Ectodermal cell (in vitro differentiated cells): ENCODE measurements at regions not wholly inside any gene's neighbourhood (a gene's known extent, or its start where the extent isn't known, plus 50 kb on each side); places are given as distances from the start of the nearest gene placed in this dataset.

ENCODE experiments used
- H3K27ac ChIP-seq: 2 replicates; pipeline ENCODE4 v1.7.0; 2013; ENCODE audit warnings: mild to moderate bottlenecking, low read depth, low read length; ENCODE audit not compliant: insufficient read depth, poor library complexity, severe bottlenecking
- H3K27me3 ChIP-seq: 2 replicates; pipeline ENCODE4 v1.7.0; 2013; ENCODE audit warnings: mild to moderate bottlenecking, low read length; ENCODE audit not compliant: insufficient read depth, control insufficient read depth, poor library complexity, severe bottlenecking
- H3K36me3 ChIP-seq: one replicate; pipeline ENCODE4 v1.7.0; 2013; ENCODE audit warnings: low read length; ENCODE audit not compliant: control insufficient read depth, insufficient read depth
- H3K4me1 ChIP-seq: one replicate; pipeline ENCODE4 v1.7.0; 2013; ENCODE audit warnings: low read length; ENCODE audit not compliant: control insufficient read depth, insufficient read depth
- H3K4me3 ChIP-seq: 2 replicates; pipeline ENCODE4 v1.7.0; 2013; ENCODE audit warnings: low read depth, low read length, control low read depth; ENCODE audit not compliant: insufficient read depth
- H3K9me3 ChIP-seq: 2 replicates; pipeline ENCODE4 v1.7.0; 2013; ENCODE audit warnings: mild to moderate bottlenecking, low read length, moderate library complexity; ENCODE audit not compliant: control insufficient read depth
- WGBS, 2 experiments: methylation state at CpG; one replicate each; pipeline ENCODE4 v1.1.7; 2013; ENCODE audit warnings: missing lambda C conversion rate in 2 of 2; 5-methylcytosine and 5-hydroxymethylcytosine counted together

DNA sequence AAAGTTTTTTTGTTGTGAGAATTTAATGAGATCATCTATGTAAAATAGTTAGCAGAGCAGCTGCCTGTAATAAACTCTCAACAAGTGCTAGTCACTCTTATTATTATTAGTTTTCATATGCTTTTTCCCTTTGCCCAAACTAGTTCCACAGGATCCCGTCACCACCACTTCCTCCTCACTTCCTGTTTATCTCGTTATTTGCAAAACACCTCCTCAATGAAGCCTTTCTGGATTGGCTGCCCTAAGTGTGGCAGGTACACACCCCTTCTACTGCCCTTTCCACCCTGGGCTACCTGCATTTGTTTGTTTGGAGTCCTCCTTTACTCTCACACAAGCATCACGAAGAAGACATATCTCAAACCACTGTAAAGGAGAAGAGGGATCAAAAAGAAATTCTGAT lies 54.4 kb upstream of the KLF3 start:
- 92% methylated on average over 3 of the region's 3 CpGs for WGBS, 2 experiments
- Histone ChIP-seq H3K27me3 (no peaks in the 10 kb centered on the region), H3K36me3 (no peaks in the 10 kb centered on the region), H3K27ac (no peak overlapping the region), H3K9me3 (no peaks in the 10 kb centered on the region), H3K4me1 (peaks cover 16% of the 10 kb centered on the region), H3K4me3 (no peak overlapping the region)

DNA sequence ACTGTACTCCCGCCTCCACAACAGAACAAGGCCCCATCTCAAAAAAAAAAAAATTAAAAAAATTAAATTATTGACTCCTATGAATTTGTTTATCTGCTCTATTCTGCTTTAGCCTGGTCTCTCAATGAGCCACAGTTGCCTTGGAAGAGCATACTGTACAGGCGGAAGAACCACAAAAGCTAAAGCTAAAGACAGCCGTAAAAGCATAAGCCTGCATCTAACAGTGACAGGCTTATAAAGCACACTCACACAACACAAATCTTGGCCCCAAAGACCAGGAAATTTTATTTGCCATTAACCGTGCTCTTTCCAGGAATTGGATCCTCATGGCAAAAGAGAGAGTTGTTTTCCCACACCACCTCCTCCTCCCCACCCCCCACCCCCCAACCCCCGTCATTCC lies 53.5 kb upstream of the KLF3 start:
- 81 to 85% methylated on average over 3 of the region's 5 CpGs for WGBS, 2 experiments

DNA sequence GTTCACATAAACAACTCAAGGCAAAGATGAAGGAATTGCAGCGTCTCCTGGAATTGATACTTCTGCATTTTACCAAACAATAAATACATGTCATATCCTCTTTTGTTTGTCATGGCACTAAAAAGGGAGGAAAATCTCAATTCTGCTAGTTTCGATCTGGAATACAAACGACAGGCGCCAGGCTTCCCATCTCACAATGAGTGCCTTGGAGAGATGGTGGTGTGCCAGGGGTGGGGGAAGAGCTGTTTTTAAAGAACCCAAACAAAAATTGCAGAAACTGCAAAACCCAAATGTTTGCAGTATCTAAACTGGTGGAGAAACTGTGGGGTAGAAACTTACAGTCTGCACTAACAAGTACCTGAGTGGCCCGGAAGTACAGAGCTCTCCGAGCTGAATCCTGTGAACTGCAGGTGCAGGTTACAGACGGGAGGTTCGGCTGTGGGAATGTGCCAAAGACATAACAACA lies 53.0 kb upstream of the KLF3 start:
- no peaks in the 10 kb centered on the region for H3K27me3 ChIP-seq
- H3K36me3 ChIP-seq: no peaks in the 10 kb centered on the region
- no peak overlapping the region for H3K4me3 ChIP-seq
- 85 to 87% methylated on average over 8 of the region's 8 CpGs for WGBS, 2 experiments
- no peaks in the 10 kb centered on the region for H3K9me3 ChIP-seq
- H3K27ac ChIP-seq: no peak overlapping the region
- peaks cover 6% of the 10 kb centered on the region for H3K4me1 ChIP-seq

More for the DNA sequence above, 53.5 kb upstream of the KLF3 start:
- no peaks in the 10 kb centered on the region for H3K36me3 ChIP-seq
- no peak overlapping the region for H3K27ac ChIP-seq
- no peak overlapping the region for H3K4me3 ChIP-seq
- H3K4me1 ChIP-seq: peaks cover 11% of the 10 kb centered on the region
- H3K27me3 ChIP-seq: no peaks in the 10 kb centered on the region
- no peaks in the 10 kb centered on the region for H3K9me3 ChIP-seq

- H3K4me3 ChIP-seq: no peak overlapping the region
- WGBS, 2 experiments: 94 to 100% methylated on average over 1 of the region's 3 CpGs
- no peak overlapping the region for H3K27ac ChIP-seq
Observed at GRCh38 chr4:38611676-38612075, 52.3 kb upstream of the KLF3 start.

DNA sequence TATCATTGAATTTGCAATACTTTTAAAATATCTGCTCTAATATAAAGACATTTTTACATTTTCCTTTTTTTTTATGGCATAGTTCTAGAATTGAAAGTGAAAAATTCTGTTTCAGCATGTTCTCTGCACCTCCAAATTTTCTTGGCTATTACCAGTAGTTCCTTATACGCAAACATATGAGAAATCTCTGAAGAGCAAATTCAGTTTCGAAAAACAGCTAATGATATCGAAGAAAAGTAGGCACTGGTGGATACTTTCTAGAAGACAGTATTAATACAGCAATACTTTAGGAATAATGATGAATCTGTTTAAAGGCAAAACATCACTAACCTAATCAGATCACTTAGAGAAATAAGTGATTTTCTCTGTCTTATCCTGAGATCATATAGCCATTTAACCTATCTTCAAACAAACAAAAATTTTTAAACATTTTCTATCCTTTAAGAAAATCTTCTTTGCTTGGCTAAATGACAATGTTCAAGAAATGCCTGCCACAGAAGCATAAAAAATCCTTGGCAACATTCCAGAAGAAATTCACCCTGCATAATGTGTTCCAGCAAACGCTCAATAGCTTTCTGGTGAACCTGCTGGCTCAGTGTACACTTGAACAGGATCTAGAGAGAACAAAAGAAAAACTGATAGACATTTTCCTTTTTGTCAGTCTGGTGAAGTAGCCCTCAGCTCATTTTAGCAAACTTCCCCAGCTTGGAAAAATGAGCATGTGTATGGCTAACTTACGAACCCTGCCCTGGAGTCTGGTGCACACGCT lies 51.2 kb upstream of the KLF3 start:
- no peaks in the 10 kb centered on the region for H3K27me3 ChIP-seq
- H3K4me1 ChIP-seq: no peaks in the 10 kb centered on the region
- no peaks in the 10 kb centered on the region for H3K9me3 ChIP-seq
- H3K36me3 ChIP-seq: no peaks in the 10 kb centered on the region
- no peak overlapping the region for H3K4me3 ChIP-seq
- WGBS, 2 experiments: 91 to 95% methylated on average over 4 to 6 of the region's 6 CpGs
- H3K27ac ChIP-seq: no peak overlapping the region

More at GRCh38 chr4:38611676-38612075, 52.3 kb upstream of the KLF3 start:
- Histone ChIP-seq H3K27me3 (no peaks in the 10 kb centered on the region), H3K36me3 (no peaks in the 10 kb centered on the region), H3K9me3 (no peaks in the 10 kb centered on the region), H3K4me1 (no peaks in the 10 kb centered on the region)
